ENCODE measurements at regions not wholly inside any gene's neighbourhood (a gene's known extent, or its start where the extent isn't known, plus 50 kb on each side); places are given as distances from the start of the nearest gene placed in this dataset.

DNA sequence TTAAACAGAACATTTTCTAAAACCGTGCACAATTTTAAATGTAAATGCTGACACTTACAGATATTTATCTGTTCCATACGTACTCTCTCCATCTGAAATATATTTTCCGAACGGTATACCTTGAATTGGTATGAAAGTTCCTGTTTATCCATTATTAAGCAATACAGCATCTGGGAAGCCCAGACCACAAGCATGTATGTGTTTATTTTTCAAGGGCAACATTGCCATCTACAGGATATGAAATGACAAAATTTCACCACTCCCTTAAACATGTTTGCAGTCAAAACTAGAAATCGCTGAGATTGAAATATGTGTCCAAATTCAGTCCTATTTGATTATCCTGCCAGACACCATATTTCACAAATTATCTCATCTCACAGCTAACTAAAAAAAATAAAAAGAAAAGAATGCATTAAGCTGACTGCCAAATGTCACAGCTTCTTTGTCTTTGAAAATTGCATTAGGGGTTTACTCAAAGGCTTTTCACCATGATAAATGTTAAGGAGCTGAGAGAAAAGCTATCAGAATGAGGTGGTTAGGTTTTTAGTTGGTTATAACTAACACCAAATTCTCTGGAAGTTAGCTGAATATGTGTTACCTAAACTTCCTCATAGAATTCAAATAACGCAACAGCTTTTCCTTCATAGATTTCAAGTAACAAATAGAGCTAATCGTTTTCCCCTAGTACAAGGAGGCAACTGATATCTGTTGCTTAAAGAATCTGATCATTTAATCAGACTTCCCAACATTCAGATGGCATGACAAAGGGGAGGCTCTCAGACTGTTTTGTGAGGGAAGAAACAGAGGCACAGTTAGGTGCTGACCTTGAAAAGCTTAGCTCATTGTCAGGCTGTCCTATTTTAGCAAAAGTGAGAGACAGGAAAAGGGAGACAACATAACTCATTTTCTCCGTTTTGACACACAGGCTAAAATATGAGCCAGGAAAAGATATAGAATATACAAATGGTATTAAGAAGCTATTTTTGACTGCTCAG lies 533.1 kb downstream of the TBL1XR1 start:
- TF ChIP-seq, protein P1, sequence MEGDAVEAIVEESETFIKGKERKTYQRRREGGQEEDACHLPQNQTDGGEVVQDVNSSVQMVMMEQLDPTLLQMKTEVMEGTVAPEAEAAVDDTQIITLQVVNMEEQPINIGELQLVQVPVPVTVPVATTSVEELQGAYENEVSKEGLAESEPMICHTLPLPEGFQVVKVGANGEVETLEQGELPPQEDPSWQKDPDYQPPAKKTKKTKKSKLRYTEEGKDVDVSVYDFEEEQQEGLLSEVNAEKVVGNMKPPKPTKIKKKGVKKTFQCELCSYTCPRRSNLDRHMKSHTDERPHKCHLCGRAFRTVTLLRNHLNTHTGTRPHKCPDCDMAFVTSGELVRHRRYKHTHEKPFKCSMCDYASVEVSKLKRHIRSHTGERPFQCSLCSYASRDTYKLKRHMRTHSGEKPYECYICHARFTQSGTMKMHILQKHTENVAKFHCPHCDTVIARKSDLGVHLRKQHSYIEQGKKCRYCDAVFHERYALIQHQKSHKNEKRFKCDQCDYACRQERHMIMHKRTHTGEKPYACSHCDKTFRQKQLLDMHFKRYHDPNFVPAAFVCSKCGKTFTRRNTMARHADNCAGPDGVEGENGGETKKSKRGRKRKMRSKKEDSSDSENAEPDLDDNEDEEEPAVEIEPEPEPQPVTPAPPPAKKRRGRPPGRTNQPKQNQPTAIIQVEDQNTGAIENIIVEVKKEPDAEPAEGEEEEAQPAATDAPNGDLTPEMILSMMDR (conservative IDR thresholded peaks at IDR 0.05; ENCODE audit: low read length): peak; percentile 59
- TF ChIP-seq EZH2phosphoT487 (IDR thresholded peaks at IDR 0.05; ENCODE audit: borderline replicate concordance, low read depth, low read length): no peak
